OCI-LY1 (cell line): ENCODE measurements at regions not wholly inside any gene's neighbourhood (a gene's known extent, or its start where the extent isn't known, plus 50 kb on each side); places are given as distances from the start of the nearest gene placed in this dataset.
"Not testable (repeated sequence)": the region's sequence is repeated elsewhere in the genome, so short reads cannot be mapped to it uniquely, and the experiment has no call there.

Experiments used
- H2AFZ ChIP-seq: fragments of 200-600 bp; sonication (generic), shearing (Covaris generic); 2 replicates; pipeline ENCODE4 v1.6.0; 2014; ENCODE audit warnings: antibody characterized with exemption, mild to moderate bottlenecking, low read length
- H3F3A ChIP-seq: fragments of 200-600 bp; sonication (generic), shearing (Covaris generic); 2 replicates; pipeline ENCODE4 v1.6.0; 2014; ENCODE audit warnings: mild to moderate bottlenecking, antibody characterized with exemption, low read length, moderate library complexity; ENCODE audit not compliant: insufficient read depth
- H3K27ac ChIP-seq: fragments of 200-600 bp; sonication (generic); 2 replicates; pipeline ENCODE4 v1.5.1; 2014; ENCODE audit warnings: low read length, mixed run types, mild to moderate bottlenecking, low read depth; ENCODE audit not compliant: poor library complexity, severe bottlenecking
- H3K27me3 ChIP-seq: fragments of 200-600 bp; sonication (generic); 2 replicates; pipeline ENCODE4 v1.6.0; 2014; ENCODE audit warnings: antibody characterized with exemption, mild to moderate bottlenecking, low read length, moderate library complexity; ENCODE audit not compliant: insufficient read depth
- H3K36me3 ChIP-seq: fragments of 200-600 bp; sonication (generic); 2 replicates; pipeline ENCODE4 v1.6.1; 2014; ENCODE audit warnings: mild to moderate bottlenecking, antibody characterized with exemption, low read length, moderate library complexity, mixed read lengths; ENCODE audit not compliant: insufficient read depth
- H3K4me1 ChIP-seq: fragments of 200-600 bp; sonication (generic); 2 replicates; pipeline ENCODE4 v1.5.1; 2014; ENCODE audit warnings: mild to moderate bottlenecking, low read length, moderate library complexity; ENCODE audit not compliant: insufficient read depth, severe bottlenecking
- H3K4me2 ChIP-seq: fragments of 200-600 bp; sonication (generic), shearing (Covaris generic); 2 replicates; pipeline ENCODE4 v1.6.1; 2014; ENCODE audit warnings: low read length
- H3K4me3 ChIP-seq: fragments of 200-600 bp; sonication (generic); 2 replicates; pipeline ENCODE4 v1.5.1; 2014; ENCODE audit warnings: low read length, low read depth, mild to moderate bottlenecking, mixed read lengths; ENCODE audit not compliant: poor library complexity, severe bottlenecking
- H3K79me2 ChIP-seq: fragments of 200-600 bp; shearing (Covaris generic); 2 replicates; pipeline ENCODE4 v1.6.1; 2016; ENCODE audit warnings: mixed run types, low read length, mixed read lengths; ENCODE audit not compliant: insufficient read depth
- H3K9ac ChIP-seq: fragments of 200-600 bp; sonication (generic), shearing (Covaris generic); 2 replicates; pipeline ENCODE4 v1.6.1; 2014; ENCODE audit warnings: mild to moderate bottlenecking, low read length, mixed read lengths
- H3K9me2 ChIP-seq: fragments of 200-600 bp; sonication (generic), shearing (Covaris generic); 2 replicates; pipeline ENCODE4 v1.6.1; 2014; ENCODE audit warnings: low read depth, mild to moderate bottlenecking, low read length, mixed read lengths
- H3K9me3 ChIP-seq: fragments of 200-600 bp; shearing (Covaris generic); 2 replicates; pipeline ENCODE4 v1.6.1; 2014; ENCODE audit warnings: low read length, mixed read lengths
- H4K20me1 ChIP-seq: fragments of 200-600 bp; sonication (generic), shearing (Covaris generic); 2 replicates; pipeline ENCODE4 v1.6.0; 2016; ENCODE audit warnings: mild to moderate bottlenecking, low read length; ENCODE audit not compliant: insufficient read depth
- CTCF ChIP-seq: fragments of 200-600 bp; sonication (generic), shearing (Covaris generic); IDR thresholded peaks from 2 replicates; pipeline ENCODE4 v1.5.1; 2017; ENCODE audit warnings: mild to moderate bottlenecking, antibody characterized with exemption, low read length, moderate library complexity, mixed read lengths
- EZH2 ChIP-seq: fragments of 200-600 bp; sonication (generic), shearing (Covaris generic); IDR thresholded peaks from 2 replicates; pipeline ENCODE4 v1.8.0; 2017; ENCODE audit warnings: borderline replicate concordance, mixed run types, mild to moderate bottlenecking, antibody characterized with exemption, low read length, moderate library complexity, mixed read lengths

DNA sequence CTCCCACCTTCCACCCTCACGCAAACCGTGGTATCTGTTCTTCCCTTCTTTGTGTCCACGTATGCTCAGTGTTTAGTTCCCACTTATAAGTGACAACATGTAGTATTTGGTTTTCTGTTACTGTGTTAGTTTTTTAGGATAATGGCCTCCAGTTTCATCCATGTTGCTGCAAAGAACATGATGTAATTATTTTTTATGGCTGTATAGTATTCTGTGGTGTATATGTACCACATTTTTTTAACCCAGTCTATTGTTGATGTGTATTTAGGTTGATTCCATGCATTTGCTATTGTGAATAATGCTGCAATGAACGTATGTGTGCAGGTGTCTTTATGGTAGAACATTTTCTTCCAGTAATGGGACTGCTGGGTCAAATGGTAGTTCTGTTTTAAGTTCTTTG is 228.1 kb downstream of the FBXO8 start:
- Histone ChIP-seq H3K27ac (no peak overlapping the region), H2AFZ (no peak overlapping the region), H3K36me3 (no peaks in the 10 kb centered on the region), H3K4me1 (no peaks in the 10 kb centered on the region), H3K9me2 (no peaks in the 10 kb centered on the region), H3F3A (no peaks in the 10 kb centered on the region), H3K27me3 (no peaks in the 10 kb centered on the region), H3K4me2 (no peak overlapping the region), H3K9ac (no peak overlapping the region), H3K9me3 (no peaks in the 10 kb centered on the region), H3K79me2 (no peaks in the 10 kb centered on the region), H4K20me1 (no peaks in the 10 kb centered on the region), H3K4me3 (no peak overlapping the region)
- TF ChIP-seq EZH2 (no peak), CTCF (no peak)

DNA sequence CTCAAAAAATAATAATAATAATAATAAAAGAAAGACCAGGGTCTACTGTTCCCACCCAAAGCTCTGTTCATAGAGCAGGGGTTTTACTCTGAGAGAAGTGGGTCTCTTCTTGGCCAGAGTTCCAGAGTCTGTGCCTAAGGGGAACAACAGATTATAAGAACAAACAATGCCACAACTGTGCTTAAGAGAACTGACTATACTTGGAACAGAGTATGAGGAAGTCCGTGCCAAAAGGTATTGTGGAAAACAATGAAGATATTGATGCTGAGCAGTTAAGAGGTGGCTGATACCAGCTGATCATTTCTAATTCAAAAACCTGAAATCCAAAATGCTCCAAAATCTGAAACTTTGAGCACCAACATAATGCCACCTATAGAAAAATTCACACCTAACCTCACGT is 229.6 kb downstream of the FBXO8 start:
- no peaks in the 10 kb centered on the region for H3F3A ChIP-seq
- no peak overlapping the region for H3K27ac ChIP-seq
- H3K27me3 ChIP-seq, result no peaks in the 10 kb centered on the region
- no peaks in the 10 kb centered on the region for H3K9me3 ChIP-seq
- no peak overlapping the region for H3K4me2 ChIP-seq
- no peaks in the 10 kb centered on the region for H3K36me3 ChIP-seq
- TF ChIP-seq CTCF (no peak), EZH2 (no peak)
- H3K4me1 ChIP-seq, result no peaks in the 10 kb centered on the region
- H3K4me3 ChIP-seq, result no peak overlapping the region
- H3K79me2 ChIP-seq, result no peaks in the 10 kb centered on the region
- no peaks in the 10 kb centered on the region for H3K9me2 ChIP-seq
- H2AFZ ChIP-seq, result no peak overlapping the region
- H4K20me1 ChIP-seq, result no peaks in the 10 kb centered on the region
- H3K9ac ChIP-seq, result no peak overlapping the region

GRCh38 chr4:174047363-174047762 is 236.1 kb downstream of the FBXO8 start:
- H2AFZ ChIP-seq, result no peak overlapping the region
- TF ChIP-seq EZH2 (no peak), CTCF (no peak)
- no peaks in the 10 kb centered on the region for H4K20me1 ChIP-seq
- H3K4me1 ChIP-seq, result no peaks in the 10 kb centered on the region
- H3K4me3 ChIP-seq, result no peak overlapping the region
- no peaks in the 10 kb centered on the region for H3K36me3 ChIP-seq
- no peaks in the 10 kb centered on the region for H3K79me2 ChIP-seq
- no peak overlapping the region for H3K9ac ChIP-seq
- no peaks in the 10 kb centered on the region for H3F3A ChIP-seq
- no peaks in the 10 kb centered on the region for H3K9me3 ChIP-seq
- H3K27me3 ChIP-seq, result no peaks in the 10 kb centered on the region
- H3K9me2 ChIP-seq, result no peaks in the 10 kb centered on the region
- no peak overlapping the region for H3K4me2 ChIP-seq
- H3K27ac ChIP-seq, result no peak overlapping the region

GRCh38 chr4:174045829-174046228 is 237.6 kb downstream of the FBXO8 start:
- not testable (repeated sequence) for H3K4me1 ChIP-seq, H3K9ac ChIP-seq, H3K36me3 ChIP-seq, H3K27ac ChIP-seq, H4K20me1 ChIP-seq, H3K4me2 ChIP-seq, H3K4me3 ChIP-seq, H3K9me3 ChIP-seq, H3K79me2 ChIP-seq, H2AFZ ChIP-seq, H3K27me3 ChIP-seq, H3F3A ChIP-seq, H3K9me2 ChIP-seq
